PC-3 (cell line): ENCODE measurements at regions not wholly inside any gene's neighbourhood (a gene's known extent, or its start where the extent isn't known, plus 50 kb on each side); places are given as distances from the start of the nearest gene placed in this dataset.

Experiments
- ATAC-seq: fragments of 200-7000 bp; cut with Tn5 transposase; 2 replicates; pipeline ENCODE4 v1.9.1; 2020; ENCODE audit warnings: mild to moderate bottlenecking, moderate library complexity
- BruUV-seq: library from RNA; stranded (reverse); fragments of 400-500 nt; replicated peaks from 2 replicates; lab custom pipeline; 2021; lab: Mats Ljungman, UMichigan
- CTCF ChIA-PET: fragments of 300-600 bp; sonication (Branson Sonifier 250); formaldehyde crosslinking; loops from one replicate; lab custom pipeline; 2022; ENCODE audit warnings: antibody characterized with exemption; lab: Charles Lee
- POLR2A ChIA-PET: fragments of 300-600 bp; sonication (Branson Sonifier 250); formaldehyde crosslinking; loops from one replicate; lab custom pipeline; 2022; ENCODE audit warnings: antibody characterized with exemption; ENCODE audit not compliant: unreplicated experiment; lab: Charles Lee
- DNase-seq: peaks from one replicate; pipeline ENCODE4 v3.0.0-alpha.2; 2015
- H2AFZ ChIP-seq: fragments of 300-600 bp; sonication (generic); 2 replicates; pipeline ENCODE4 v1.6.0; 2016; ENCODE audit warnings: antibody characterized with exemption, low read length
- H3F3A ChIP-seq: fragments of 300-600 bp; sonication (generic); one replicate; pipeline ENCODE4 v1.6.0; 2017; ENCODE audit warnings: antibody characterized with exemption, low read length, control low read depth, mild to moderate bottlenecking; ENCODE audit not compliant: unreplicated experiment
- H3K27ac ChIP-seq: fragments of 300-600 bp; sonication (generic); 2 replicates; pipeline ENCODE4 v1.5.1; 2016; ENCODE audit warnings: mild to moderate bottlenecking, low read length
- H3K27me3 ChIP-seq: fragments of 300-600 bp; sonication (generic); 2 replicates; pipeline ENCODE4 v1.6.1; 2016; ENCODE audit warnings: low read length, mixed read lengths
- H3K36me3 ChIP-seq: fragments of 300-600 bp; sonication (generic); 2 replicates; pipeline ENCODE4 v1.6.1; 2016; ENCODE audit warnings: low read depth, mixed run types, low read length, mixed read lengths
- H3K4me1 ChIP-seq: fragments of 300-600 bp; sonication (generic); 2 replicates; pipeline ENCODE4 v1.5.1; 2016; ENCODE audit warnings: low read length; ENCODE audit not compliant: insufficient read depth
- H3K4me2 ChIP-seq: fragments of 300-600 bp; sonication (generic); 2 replicates; pipeline ENCODE4 v1.6.0; 2016; ENCODE audit warnings: low read length
- H3K4me3 ChIP-seq: fragments of 300-600 bp; sonication (generic); 2 replicates; pipeline ENCODE4 v1.5.1; 2016; ENCODE audit warnings: mild to moderate bottlenecking, low read length, mixed read lengths
- H3K79me2 ChIP-seq: fragments of 300-600 bp; sonication (generic); 2 replicates; pipeline ENCODE4 v1.6.1; 2017; ENCODE audit warnings: low read length, mixed read lengths
- H3K9ac ChIP-seq: fragments of 300-600 bp; sonication (generic); 2 replicates; pipeline ENCODE4 v1.6.0; 2016; ENCODE audit warnings: mild to moderate bottlenecking, low read length
- H3K9me2 ChIP-seq: fragments of 300-600 bp; sonication (generic); replicated peaks from 2 replicates; pipeline ENCODE4 v1.6.1; 2016; ENCODE audit warnings: mixed run types, low read length, mixed read lengths
- H3K9me3 ChIP-seq: fragments of 300-600 bp; sonication (generic); 2 replicates; pipeline ENCODE4 v1.6.1; 2016; ENCODE audit warnings: low read length, mixed read lengths
- H4K20me1 ChIP-seq: fragments of 300-600 bp; sonication (generic); 2 replicates; pipeline ENCODE4 v1.6.1; 2016; ENCODE audit warnings: low read length, mixed read lengths
- CTCF ChIP-seq: fragments of 300-600 bp; sonication (generic); conservative IDR thresholded peaks from 2 replicates; pipeline ENCODE4 v1.5.1; 2017; ENCODE audit warnings: antibody characterized with exemption, low read depth, mild to moderate bottlenecking, low read length
- EZH2 ChIP-seq: fragments of 300-600 bp; sonication (generic); IDR thresholded peaks from one replicate; pipeline ENCODE4 v1.6.1; 2017; ENCODE audit warnings: antibody characterized with exemption, mild to moderate bottlenecking, low read length; ENCODE audit not compliant: unreplicated experiment
- EZH2phosphoT487 ChIP-seq: fragments of 300-600 bp; sonication (generic); IDR thresholded peaks from 2 replicates; pipeline ENCODE4 v1.6.1; 2018; ENCODE audit warnings: mild to moderate bottlenecking, antibody characterized with exemption, low read length, borderline replicate concordance
- intact Hi-C: fragments of 100-400 bp; cut with micrococcal nuclease; formaldehyde crosslinking; loops from 2 replicates; pipeline ENCODE4 v1.9.0; 2023

DNA sequence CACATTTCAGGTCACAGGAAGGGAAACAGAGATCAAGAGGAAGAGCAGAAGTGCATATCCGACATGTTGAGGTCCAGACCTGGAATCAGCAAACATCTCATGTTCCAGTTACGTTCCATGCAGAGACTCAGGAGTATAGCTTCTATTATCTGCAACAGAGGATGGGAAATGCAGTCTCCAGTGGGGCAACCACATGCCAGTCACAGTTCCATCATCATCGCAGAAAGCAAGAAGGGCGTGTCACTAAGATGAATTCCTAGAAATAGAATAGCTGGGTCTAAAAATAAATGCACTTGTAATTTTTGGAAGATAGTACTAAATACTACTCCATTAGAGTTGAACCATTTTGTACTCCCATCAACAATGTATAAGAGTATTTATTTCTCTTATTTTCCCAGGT lies 133.2 kb upstream of the MDFIC start:
- ATAC-seq (no peak), DNase-seq (no peak)
- Histone ChIP-seq H3K9ac (no peak overlapping the region), H3F3A (no peaks in the 10 kb centered on the region), H4K20me1 (no peaks in the 10 kb centered on the region), H3K27me3 (no peaks in the 10 kb centered on the region), H3K9me3 (no peaks in the 10 kb centered on the region), H3K27ac (no peak overlapping the region), H3K4me2 (no peak overlapping the region), H3K36me3 (no peaks in the 10 kb centered on the region), H2AFZ (no peak overlapping the region), H3K4me1 (peaks cover 26% of the 10 kb centered on the region), H3K4me3 (no peak overlapping the region), H3K79me2 (no peaks in the 10 kb centered on the region), H3K9me2 (no peaks in the 10 kb centered on the region)
- no peak for TF ChIP-seq EZH2
- no peak for TF ChIP-seq EZH2phosphoT487
- no peak for TF ChIP-seq CTCF
- intact Hi-C loops: no loop called here
- ChIA-PET POLR2A (no interaction called here), CTCF (no interaction called here)
- no TSS peak for BruUV-seq

DNA sequence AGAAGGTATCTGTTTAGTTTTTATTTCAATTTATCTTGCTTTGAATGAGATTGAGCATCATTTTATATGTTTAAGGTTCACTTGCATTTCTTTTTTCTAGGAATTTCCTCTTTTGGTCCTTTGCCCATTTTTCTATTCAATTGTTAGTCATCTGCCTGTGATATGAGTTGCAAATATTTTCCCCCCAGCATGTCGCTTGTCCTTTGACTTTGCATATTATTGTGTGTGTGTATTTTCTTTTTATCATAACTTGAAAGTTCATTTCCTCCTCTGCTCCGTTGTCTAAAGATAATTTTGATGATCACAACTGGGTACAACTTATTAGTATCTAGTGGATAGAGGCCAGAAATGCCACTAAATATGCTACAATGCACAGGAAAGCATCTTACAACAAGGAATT lies 132.7 kb upstream of the MDFIC start:
- TF ChIP-seq EZH2phosphoT487 (no peak), CTCF (no peak), EZH2 (no peak)
- no peaks in the 10 kb centered on the region for H3K36me3 ChIP-seq
- H3K4me3 ChIP-seq: no peak overlapping the region
- intact Hi-C loops: no loop called here
- no peaks in the 10 kb centered on the region for H3K27me3 ChIP-seq
- H3F3A ChIP-seq: no peaks in the 10 kb centered on the region
- peaks cover 26% of the 10 kb centered on the region for H3K4me1 ChIP-seq
- no peak overlapping the region for H3K9ac ChIP-seq
- CTCF ChIA-PET: no interaction called here
- H4K20me1 ChIP-seq: no peaks in the 10 kb centered on the region
- DNase-seq (peak; percentile 60), ATAC-seq (no peak)
- peak overlapping the region; percentile 20; the same call in 1 of the 2 replicates for H3K4me2 ChIP-seq
- H3K9me2 ChIP-seq: no peaks in the 10 kb centered on the region
- no peaks in the 10 kb centered on the region for H3K79me2 ChIP-seq
- peak overlapping the region; percentile 33; the same call in 1 of the 2 replicates for H3K27ac ChIP-seq
- no peaks in the 10 kb centered on the region for H3K9me3 ChIP-seq
- POLR2A ChIA-PET: no interaction called here
- H2AFZ ChIP-seq: no peak overlapping the region
- no TSS peak for BruUV-seq

DNA sequence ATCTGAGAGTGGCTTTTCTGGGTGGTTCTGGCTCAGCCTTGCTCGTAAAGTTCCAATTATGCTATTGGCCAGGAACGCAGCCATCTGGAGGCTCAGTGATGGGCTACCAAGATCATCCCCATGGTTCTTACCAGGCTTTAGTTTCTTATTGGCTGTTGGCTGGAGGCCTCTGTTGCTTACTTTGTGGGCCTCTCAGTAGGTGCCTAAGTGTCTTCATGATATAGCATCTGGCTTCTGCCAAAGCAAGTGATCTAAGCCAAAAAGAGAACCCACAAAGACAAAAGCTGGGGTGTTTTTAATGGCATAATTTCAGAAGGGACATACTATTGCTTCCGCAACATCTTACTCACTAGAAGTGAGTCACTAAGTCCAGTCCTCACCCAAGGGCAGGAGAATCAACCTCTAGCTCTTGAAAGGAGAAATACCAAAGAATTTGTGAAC lies 132.0 kb upstream of the MDFIC start:
- Histone ChIP-seq H4K20me1 (no peaks in the 10 kb centered on the region), H3K27ac (peak overlapping the region; percentile 33), H3K36me3 (no peaks in the 10 kb centered on the region), H3K4me3 (no peak overlapping the region), H3K4me1 (peaks cover 26% of the 10 kb centered on the region), H3K4me2 (peak overlapping the region; percentile 20; the same call in 1 of the 2 replicates), H3K27me3 (no peaks in the 10 kb centered on the region), H3K9me2 (no peaks in the 10 kb centered on the region), H3K9me3 (no peaks in the 10 kb centered on the region), H2AFZ (no peak overlapping the region), H3K9ac (no peak overlapping the region), H3K79me2 (no peaks in the 10 kb centered on the region), H3F3A (no peaks in the 10 kb centered on the region)
- peak; percentile 84 for ATAC-seq
- POLR2A ChIA-PET: interaction anchor here (0.6 kb wide), 1 partner anchor 119 kb away, joined by 4 read pairs; no protein-coding TSS in a partner anchor
- no TSS peak for BruUV-seq
- peak; percentile 68 for DNase-seq
- TF ChIP-seq EZH2phosphoT487 (no peak), CTCF (no peak), EZH2 (no peak)
- intact Hi-C loops: no loop called here
- CTCF ChIA-PET: no interaction called here
